ENCODE measurements at regions not wholly inside any gene's neighbourhood (a gene's known extent, or its start where the extent isn't known, plus 50 kb on each side); places are given as distances from the start of the nearest gene placed in this dataset.

DNA sequence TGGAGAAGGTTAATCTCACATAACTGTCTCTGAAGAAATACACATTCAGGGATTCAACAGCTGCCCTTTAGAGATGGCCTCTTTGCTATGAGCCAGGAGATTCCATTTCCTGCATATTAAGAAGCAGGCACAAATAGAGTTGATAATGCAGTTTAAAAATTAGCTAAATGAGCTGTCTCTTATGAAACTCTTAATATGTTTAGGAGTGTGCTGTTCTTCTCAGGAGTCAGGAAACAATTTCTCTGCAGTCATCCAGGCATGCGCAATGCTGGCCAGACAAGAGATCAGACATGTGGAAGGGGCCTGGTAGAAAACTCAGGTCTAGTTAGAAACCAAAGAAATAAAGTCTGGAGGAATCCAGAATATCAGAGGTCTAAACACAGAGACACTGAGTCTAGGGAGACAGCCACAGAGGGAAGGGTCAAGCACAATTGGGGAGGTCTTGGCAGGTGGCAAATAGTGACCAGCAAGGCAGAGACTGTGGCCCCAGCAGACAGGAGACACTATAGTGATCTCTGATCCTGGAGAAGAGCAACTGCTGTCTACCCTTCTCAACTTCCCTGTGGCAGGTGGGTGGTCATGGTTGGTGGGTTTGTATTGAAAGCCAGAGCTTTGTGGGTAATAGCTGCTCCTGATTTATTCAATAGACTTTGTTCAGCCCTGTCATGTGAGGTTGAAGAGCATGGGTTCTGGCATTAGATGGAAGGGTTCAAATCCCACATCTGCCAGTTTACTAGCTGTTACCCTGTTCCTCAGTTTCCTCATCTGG lies 185.8 kb upstream of the RMST start:
- DNase-seq, result no peak

DNA sequence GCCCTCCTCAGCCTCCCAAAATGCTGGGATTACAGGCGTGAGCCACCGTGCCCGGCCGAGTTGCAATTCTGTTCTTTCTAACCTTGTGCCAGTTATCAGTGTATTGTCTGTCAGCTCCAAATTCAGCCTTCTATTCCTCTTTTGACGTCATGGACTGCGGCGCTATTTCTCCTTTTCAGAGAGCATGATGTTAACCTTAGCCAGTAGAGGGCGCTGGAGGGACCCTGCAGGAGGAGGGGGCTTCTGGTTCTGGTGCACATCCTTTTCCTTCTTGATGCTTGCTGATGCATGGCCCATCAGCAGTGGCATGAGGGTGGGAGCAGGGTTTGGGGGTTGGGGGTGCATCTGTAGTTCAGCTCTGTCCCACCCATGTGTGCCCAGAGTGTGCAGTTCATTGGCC lies 179.3 kb upstream of the RMST start:
- DNase-seq, result no peak

DNA sequence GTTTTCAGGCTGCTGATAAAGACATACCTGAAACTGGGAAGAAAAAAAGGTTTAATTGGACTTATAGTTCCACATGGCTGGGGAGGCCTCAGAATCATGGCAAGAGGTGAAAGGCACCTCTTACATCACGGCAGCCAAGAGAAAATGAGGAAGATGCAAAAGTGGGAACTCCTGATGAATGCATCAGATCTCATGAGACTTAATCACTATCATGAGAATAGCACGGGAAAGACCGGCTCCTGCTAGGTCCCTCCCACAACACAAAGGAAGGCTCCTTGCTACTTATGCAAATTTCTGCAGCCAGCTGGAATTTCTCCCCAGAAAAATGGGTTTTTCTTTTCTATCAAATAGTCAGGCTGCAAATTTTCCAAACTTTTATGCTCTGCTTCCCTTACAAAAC lies 174.1 kb upstream of the RMST start:
- DNase-seq, result no peak

DNA sequence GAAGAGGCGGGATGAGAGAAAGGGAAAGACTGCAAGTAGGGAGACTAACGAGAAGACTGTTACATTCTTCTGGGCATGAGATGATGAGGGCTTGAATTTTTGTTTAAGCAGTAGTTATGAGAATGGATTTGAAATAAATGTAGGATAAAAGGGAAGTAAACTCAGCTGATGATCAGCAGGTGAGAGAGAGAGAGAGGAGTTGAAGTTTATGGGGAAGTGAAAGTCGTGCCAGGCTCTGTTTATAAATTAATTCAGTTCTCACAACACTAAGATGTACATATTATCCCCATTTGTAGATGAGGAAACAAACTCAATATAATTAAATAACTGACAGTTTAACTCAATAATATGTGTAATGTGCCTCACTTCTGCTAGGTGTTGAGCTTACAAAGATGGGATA lies 170.0 kb upstream of the RMST start:
- DNase-seq, result no peak

DNA sequence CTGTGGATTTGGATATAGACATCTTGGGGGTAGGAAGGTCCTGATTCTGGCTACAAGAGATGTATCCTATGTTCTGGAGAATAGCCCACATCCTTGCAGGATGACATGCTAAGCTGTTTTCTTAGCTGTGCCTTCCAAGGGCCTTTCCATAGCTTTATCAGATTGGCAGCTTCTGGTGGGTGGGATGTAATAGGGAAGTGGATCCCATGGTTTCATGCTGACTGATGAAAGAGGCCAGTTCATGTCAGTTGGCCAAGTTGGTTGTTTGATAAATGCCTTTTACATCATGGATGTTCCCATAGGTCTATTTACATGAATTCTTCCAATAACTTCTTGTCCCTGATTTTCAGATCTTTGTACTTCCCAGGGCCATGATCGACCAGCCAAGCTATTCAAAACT lies 169.1 kb upstream of the RMST start:
- no peak for DNase-seq

DNA sequence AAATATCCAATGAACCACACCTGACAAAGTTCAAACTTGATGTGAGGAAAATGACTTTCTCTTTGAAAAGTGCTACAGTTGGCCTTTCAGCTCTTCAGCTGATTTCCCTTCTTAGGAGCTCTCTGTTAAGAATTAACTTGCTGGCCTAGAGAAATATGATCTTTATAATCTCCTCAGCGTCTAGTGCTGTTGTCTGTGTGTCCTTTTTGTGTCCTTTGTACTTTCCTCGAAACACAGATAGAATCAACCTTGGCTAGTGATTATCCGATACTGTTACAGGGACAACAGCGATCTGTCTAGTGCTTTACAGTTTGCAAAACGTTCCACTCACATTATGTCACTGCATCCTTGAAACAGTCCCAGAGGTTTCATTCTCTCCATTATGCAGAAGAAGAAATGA lies 162.8 kb upstream of the RMST start:
- no peak for DNase-seq

DNA sequence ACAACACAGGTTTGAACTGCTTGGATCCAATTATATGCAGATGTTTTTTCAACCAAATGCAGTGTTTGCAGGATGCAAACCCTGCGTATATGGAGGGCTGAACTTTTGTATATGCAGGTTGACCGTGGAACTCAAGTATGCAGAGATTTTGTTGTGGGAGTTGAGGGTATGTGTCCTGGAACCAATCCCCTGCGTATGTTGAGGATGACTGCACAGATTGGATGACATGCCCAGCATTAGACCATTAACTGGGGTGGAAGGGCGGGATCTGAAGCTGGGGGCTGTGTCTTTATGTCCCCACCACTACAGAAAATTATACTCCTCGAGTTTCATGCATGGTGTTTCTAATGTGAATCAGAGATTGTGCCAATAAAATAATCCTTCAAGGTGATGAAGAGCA lies 162.2 kb upstream of the RMST start:
- DNase-seq, result no peak

DNA sequence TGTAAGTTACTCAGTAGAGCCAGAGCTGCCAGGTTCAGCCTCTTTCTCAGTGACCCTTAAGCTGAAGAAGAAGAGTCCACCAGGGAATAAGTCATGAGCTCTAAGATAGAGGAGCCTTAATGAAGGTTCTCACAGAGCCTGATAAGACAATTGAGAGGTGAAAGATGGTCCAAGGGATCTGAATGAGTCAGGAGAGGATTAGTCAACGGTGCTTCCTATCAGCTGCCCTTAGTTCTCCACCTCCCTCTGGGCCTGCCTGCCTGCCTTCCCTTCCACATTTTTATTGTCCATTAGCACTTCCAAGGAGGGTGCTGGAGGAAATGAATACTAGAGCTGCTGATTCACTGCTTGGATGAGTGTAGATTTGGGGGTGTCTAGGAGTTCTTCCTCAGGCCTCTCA lies 161.7 kb upstream of the RMST start:
- DNase-seq, result no peak

DNA sequence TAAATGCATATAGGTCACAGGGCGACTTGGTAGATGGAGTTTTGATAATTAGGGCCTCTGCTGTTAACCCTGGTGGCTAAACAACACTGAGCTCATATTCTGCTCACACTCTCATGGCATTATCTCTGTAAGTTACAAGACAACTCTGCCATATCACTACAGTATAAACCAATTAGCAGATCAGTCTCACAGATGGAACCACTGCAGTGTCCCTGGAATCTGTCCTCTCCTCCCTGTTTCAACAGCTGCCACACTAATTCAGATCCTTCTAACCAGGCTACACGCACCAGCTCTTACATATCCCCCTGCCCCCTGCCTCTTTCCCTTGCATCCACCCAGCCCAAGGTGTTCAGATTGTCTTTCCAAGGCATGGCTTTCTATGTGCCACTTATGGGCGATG lies 161.0 kb upstream of the RMST start:
- DNase-seq, result no peak

DNA sequence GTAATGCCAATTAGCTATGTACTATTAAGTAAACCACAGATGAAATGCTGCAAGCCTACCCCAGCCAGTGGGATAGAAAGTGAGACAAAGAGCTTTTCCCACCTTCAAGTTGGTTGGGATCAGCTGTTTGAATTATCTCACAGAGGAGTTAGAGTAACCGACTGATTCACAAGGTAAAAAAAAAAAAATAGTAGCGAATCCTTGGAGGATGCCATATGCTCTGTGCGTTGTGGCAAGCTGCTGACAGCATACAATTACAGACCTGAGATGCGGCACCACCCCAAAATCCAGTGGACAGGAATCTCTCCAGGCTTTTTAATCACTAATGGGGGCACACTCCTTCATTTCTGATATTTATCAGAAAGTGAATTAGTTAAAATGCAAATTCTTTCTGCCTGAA lies 157.0 kb upstream of the RMST start:
- DNase-seq, result no peak

DNA sequence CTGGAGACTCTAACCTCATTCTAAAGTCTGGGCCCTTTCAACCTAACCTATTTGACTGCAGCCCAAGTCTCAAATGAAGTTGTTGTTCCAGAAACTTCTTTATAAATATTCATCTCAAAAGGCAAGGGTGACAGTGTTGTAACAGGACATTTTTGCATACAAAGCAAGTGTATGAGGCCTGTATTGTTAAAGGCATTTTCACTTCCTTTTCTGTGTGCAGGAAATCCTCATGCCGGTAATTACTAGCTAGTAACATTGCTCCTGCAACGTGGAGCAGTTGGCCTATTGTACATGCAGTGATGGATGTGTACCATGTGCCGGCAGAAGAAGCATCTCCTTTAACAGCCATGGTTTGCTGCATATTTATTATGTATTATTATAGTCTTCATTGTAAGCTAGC lies 156.5 kb upstream of the RMST start:
- no peak for DNase-seq

DNA sequence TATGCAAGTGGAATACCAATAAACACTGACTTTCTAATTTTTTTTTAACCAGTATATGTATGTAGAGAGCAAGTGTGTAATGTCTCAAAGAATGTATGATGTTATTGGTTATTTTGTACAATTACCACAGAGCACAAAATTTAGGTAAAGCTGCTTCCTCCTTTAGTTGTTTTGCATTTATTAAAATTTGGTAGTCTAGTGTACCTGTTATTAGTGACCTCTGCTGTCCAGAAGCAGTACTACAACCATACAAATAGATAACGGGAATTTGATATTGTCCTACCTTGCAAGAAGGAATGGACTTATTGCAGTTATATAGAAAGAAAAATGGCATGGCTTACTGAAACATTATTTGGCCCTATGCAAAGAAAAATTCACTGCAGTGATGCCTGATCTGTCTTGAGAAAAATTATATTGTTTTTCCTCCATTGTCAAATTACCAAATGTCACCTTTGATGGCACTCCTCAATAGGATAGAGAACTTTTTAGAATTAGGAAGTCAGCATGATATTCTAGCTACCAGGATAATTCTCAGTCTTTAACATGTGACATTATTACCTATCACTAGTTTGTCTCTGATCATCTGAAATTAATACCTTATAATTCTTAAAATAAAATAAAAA lies 153.9 kb upstream of the RMST start:
- DNase-seq, result peak; percentile 13

DNA sequence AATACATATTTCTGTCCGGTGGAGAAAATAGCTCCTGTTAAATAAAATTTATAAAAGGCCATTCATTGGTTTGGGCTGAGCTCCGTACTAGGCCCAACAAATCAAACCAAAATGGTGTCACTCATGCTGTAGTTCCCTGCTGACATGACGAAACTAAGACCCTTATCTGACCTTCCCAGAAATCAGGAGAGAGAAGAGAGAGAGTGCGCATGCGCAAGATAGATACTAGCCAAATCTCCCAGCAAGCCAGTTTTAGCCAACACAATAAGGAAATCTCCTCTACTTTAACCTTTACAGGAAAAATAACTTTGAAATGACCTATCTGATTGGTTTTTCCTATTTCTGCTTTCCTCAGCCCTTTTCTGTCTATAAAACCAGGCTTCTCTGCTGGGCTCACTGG lies 152.7 kb upstream of the RMST start:
- DNase-seq, result no peak

DNA sequence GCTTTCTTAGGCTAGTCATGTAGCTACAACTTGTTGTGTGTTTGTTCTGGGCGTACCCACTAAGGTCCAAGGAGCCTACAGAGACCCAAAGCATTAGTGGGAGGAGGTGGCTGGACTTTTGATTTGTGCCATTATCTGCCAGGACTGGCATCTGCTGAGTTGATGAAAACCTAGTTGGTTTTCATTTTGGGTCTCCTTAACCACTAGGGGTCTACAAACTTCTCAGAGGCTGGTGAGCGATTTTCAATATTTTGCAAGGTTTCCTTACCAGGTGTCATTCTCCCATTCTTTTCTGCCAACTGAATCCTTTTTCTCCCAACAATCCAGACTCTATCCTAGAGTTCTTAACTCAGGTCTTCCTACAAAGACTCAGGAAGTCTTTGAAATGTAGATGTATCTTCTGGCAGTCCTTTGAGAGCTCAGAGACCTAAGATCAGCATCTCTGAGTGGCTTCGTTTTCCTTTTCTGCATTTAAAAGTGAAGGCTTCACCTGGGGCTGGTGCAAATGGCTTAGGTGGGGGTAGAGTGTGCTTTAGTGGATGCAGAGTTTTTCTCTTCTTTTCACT lies 150.0 kb upstream of the RMST start:
- no peak for DNase-seq

DNA sequence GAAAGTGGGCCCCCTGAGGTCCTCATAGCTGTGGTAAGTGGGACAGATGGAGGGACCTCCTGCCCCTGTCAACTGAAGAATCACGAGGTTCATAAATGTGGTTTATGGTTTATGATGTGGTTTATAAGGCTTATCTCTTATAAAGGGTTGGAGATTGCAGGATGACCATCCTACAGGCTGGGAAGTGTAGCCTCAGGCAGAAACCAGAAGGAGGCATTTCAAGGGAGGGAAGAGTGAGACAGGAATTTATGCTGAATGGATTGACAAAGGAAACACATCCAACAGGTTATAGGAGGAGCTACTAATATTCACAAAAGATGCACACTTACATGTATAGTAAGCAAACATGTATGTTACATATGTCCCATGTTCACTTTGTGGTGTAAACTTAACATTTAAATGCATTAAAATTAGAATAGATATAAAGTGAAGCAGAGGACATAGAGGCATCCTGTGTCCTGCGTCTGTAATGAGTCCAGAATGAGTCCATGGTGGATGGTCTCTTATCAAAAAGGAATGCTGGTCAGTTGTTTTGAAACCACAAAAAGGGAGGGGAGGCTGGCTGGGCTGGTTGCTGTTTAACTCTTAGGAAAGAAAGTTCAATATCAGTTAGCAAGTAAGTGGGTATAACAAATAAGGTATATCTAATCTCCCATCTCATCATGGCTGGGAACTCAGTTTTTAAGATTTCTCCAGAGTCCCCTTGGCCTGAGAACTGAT lies 149.0 kb upstream of the RMST start:
- no peak for DNase-seq

DNA sequence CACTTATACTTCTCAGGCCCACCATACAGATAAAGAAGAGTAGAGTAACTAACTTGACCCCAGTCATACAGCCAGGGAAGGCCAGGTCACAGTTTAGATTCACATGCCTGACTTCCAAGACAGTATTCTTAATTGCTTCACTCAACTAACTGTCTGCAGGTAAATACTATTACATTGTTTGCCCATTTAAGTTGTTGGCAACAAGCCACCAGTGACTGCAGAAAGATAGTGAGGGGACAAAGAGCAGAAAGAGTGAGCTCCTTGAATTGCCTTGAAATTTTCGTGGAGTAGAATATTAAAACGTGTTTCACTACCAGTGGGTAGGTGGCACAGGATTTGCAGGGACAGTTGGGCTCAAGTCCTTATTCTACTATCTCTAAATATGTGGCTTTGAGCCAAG lies 146.3 kb upstream of the RMST start:
- DNase-seq, result no peak

DNA sequence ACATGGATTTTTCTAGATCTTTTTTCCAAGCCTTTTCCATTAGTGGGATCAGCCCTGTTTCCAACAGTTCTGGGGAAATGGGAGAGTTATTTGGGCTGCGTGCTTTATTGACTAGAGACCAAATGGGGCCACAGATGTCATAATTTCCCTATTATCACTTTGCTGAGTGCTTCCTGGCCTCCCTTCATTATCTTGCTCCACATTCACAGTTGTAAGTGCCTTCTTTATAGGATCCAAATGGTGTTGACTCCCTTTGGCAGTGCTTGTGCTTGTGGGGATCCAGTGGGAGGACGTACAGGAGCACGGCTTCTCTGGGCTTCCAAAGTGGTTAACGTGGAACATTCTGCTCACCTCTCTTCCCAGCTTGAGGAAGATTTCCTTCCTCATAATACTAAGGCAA lies 141.0 kb upstream of the RMST start:
- peak; percentile 27 for DNase-seq

DNA sequence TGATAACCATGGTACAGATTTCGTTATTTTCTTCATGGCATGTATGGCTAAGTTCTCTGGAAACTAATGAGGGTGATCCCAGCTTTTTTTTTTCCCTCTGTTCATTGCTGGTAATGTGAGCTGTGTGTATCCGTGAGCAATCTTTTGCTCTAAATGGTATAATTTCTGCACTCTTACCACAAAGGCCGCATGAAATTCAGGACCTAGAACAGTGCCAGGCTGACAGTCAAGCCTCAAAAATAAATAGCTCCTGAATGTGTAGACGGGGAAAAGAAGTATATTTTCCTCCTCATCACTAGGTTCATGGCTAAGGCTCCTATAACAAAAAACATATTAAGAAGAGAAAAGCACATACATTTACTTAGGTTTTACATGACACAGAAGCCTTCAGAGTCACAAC lies 140.2 kb upstream of the RMST start:
- no peak for DNase-seq

DNA sequence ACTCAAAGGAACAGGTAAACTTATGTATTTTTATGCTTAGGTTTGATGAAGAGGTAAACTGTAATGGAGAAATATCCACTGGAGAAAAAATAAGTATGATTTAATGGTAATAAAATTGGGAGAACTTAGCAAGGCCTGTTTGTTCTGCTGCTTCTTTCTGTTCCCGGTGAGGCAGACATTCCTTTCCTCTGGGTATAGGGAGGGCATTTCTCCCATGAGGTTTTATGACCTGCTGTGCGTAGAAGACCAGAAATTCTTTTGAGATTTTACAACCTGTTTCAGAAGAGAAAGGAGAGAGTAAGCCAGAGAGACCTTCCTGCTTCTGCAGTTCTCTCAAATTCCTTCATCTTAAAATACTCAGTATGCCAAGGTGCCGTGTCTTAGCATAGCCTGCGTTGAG lies 139.4 kb upstream of the RMST start:
- DNase-seq, result no peak

DNA sequence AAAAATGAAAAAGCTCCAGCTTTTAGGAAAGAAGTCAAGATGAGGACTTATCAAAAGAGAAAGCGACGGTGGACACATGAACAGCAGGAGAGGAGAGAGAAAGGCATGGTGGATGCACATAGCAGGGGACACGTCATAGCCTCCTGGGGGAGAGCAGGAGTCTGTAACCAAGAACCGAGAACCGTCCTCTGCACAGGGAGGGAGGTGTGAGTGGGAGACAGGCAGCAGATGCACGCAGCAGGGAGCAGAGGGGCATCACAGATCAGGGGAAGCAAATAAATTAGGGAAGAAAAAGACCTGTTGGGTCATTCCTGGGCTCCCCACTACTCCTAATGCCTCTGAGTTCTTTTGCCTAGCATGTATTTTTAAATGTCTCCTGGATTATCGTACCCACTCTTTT lies 138.1 kb upstream of the RMST start:
- DNase-seq, result no peak

DNA sequence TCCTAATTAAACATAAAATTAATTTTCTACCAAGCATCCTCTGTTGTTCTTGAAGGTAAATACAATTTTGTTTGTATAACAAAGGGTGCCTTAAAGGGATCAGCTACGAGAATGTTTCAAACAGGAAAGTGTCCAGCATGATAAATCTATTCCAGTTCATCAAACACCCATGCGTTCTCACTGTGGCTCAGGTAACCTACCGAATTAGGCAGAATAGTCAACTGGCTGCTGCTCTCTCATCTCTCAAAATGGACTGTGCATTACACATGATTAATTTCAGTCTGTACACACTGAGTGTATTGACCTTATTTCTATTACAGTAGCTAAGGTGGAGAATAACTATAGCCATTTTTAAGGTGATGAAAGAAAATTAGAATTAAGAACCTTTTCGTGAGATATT lies 127.5 kb upstream of the RMST start:
- no peak for DNase-seq

DNA sequence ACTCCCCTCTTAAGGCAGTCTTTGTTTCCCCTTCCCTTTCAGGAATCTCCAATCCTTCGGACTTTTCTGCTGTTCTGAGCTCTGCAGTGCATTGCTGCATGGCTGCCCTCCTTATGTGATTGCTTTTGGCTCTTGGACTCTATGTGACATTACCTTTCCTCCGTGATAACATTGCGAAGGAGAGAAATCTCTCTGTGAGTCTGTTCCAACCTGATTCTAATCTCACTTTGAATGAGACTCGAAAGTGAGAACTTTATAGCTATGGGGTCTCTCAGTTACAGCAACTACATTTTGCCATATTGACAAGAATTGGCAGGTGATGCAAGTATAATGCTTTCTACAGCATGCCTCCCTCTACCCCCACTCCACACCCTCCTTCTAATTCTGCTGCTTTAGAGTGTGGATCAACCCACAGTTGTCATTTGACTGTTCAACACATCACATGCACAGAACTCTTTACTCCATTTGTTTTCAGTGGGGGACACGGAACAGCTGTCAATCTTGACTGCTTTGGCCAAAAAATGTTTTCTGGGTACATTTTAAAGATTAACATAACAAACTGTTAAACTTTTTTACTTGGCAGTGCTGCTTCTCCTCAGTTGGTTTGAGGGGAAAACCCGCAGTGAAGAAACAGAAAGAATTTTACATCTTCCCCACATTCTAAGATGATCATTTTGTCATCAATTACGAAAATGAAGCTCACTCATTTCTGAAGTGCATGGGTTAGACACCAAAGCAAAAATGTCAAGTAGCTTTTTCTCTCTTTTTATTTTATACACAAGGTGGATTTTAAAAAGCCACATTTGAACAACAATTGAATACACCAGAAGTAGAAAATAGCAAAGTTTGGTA lies 125.5 kb upstream of the RMST start:
- no peak for DNase-seq

DNA sequence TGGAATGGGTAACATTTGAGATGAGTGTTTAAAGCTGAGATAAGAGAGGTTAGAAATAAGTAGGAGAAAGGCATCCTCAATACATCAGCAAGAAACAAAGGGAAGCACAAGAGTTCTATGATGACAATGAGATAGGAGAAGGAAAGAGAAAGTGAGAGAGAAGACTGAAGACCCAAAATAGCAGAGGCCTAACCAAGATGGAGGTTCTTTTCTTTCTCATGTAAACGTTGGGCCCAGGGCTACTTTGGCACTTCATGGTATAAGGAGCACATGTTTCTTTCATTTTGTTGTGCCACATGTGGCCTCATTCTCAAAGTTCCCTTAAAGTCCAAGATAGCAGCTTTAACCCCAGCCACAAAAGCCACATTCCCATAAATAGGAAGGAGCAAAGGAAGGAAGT lies 120.5 kb upstream of the RMST start:
- no peak for DNase-seq

All from NCI-H1092 (cell line).